Heart left ventricle (tissue), 16 donors: ENCODE measurements at regions not wholly inside any gene's neighbourhood (a gene's known extent, or its start where the extent isn't known, plus 50 kb on each side); places are given as distances from the start of the nearest gene placed in this dataset.
"Not testable (repeated sequence)": the region's sequence is repeated elsewhere in the genome, so short reads cannot be mapped to it uniquely, and the experiment has no call there.

Experiments used
- ATAC-seq, 4 donors: fragments of 200-7000 bp; cut with Tn5 transposase; one replicate each; pipeline ENCODE4 v1.9.1; 2020 to 2022; ENCODE audit warnings: moderate library complexity in 4 of 4, mild to moderate bottlenecking in 3 of 4, moderate number of reproducible peaks in 1 of 4
- DNase-seq, 5 donors: peaks; one replicate each; pipeline ENCODE4 v3.0.0-alpha.2; 2020
- H3K27ac ChIP-seq, 12 donors: fragments of 200-600 bp; sonication (generic) in 4 of 12; one replicate each; pipeline versions ENCODE4 v1.5.0 to v1.8.0; 2016 to 2022; ENCODE audit warnings: mild to moderate bottlenecking in 2 of 12
- H3K27me3 ChIP-seq, 9 donors: fragments of 200-600 bp; sonication (generic) in 2 of 9; one replicate each; pipeline versions ENCODE4 v1.5.1 to v1.8.0; 2016 to 2022; ENCODE audit warnings: mild to moderate bottlenecking in 3 of 9
- H3K36me3 ChIP-seq, 9 donors: fragments of 200-600 bp; sonication (generic) in 2 of 9; one replicate each; pipeline versions ENCODE4 v1.5.0 to v1.8.0; 2018 to 2022; ENCODE audit warnings: mild to moderate bottlenecking in 2 of 9
- H3K4me1 ChIP-seq, 12 donors: fragments of 200-600 bp; sonication (generic) in 4 of 12; one replicate each; pipeline versions ENCODE4 v1.5.0 to v1.8.0; 2016 to 2022; ENCODE audit warnings: mild to moderate bottlenecking in 3 of 12
- H3K4me3 ChIP-seq, 12 donors: fragments of 200-600 bp; sonication (generic) in 4 of 12; one replicate each; pipeline versions ENCODE4 v1.5.0 to v1.8.0; 2017 to 2022; ENCODE audit warnings: mild to moderate bottlenecking in 9 of 12, moderate library complexity in 4 of 12
- H3K9me3 ChIP-seq, 12 donors: fragments of 200-600 bp; sonication (generic) in 4 of 12; one replicate each; pipeline versions ENCODE4 v1.5.0 to v1.8.0; 2016 to 2022; ENCODE audit warnings: mild to moderate bottlenecking in 1 of 12
- POLR2A ChIP-seq, 2 donors: fragments of 450-650 bp; IDR thresholded peaks; one replicate each; pipeline ENCODE4 v1.6.1; 2017; ENCODE audit warnings: antibody characterized with exemption in 2 of 2, mild to moderate bottlenecking in 2 of 2, moderate library complexity in 2 of 2
- WGBS, 4 donors: extraction: QIAGEN DNeasy Blood & Tissue Kit in 2 of 4; methylation state at CpG; one replicate each; pipeline versions ENCODE4 v1.1.5 to v1.1.7; 2013 to 2018; 5-methylcytosine and 5-hydroxymethylcytosine counted together
- intact Hi-C, 10 donors: fragments of 100-400 bp; cut with DNase I; formaldehyde crosslinking; loops; one replicate each; pipeline versions ENCODE4 v1.11.1 to v1.14.2; 2022
- TF ChIP-seq, protein P1 (sequence below), 12 donors: fragments of 200-600 bp; sonication (generic) in 4 of 12; IDR thresholded peaks; one replicate each; pipeline versions ENCODE4 v1.5.0 to v1.8.0; 2018 to 2022; ENCODE audit warnings: antibody characterized with exemption in 12 of 12, mild to moderate bottlenecking in 5 of 12
- donor health status: ischemic (EF 13 %, LVEDD 7.1; RV severe dilation, severe dysfunction).
- donor health status: healthy with polysubstance abuse.
- donor health status: DM: no; HTN: yes; CAD: no.
- donor health status: DM: no; HTN: no; CAD: no.
- donor health status: ischemic (EF 25% LVEDD 6.9; RV normal size, moderate dysfunction).
- donor health status: ischemic (EF 25% LVEDD 5.7; RV mildly dilated, moderate dysfunction).
- donor health status: healthy.
- donor health status: DM: yes; HTN: yes; CAD: no.
- donor health status: ischemic (EF 35%, LVEDD 5.7; RV mildly dilated, moderate dysfunction).
- donor health status: nonischemic (EF 11% LVEDD 7.7; RV severe dilation, severe dysfunction).
- donor health status: DM: yes; HTN: yes; CAD: no.
- donor health status: PGD.
- donor health status: ischemic (EF 29% LVEDD 5.4; RV normal size, mild dysfunction).
- donor health status: nonischemic (EF 23%, LVEDD 6.1; RV moderate dilation, normal function).

DNA sequence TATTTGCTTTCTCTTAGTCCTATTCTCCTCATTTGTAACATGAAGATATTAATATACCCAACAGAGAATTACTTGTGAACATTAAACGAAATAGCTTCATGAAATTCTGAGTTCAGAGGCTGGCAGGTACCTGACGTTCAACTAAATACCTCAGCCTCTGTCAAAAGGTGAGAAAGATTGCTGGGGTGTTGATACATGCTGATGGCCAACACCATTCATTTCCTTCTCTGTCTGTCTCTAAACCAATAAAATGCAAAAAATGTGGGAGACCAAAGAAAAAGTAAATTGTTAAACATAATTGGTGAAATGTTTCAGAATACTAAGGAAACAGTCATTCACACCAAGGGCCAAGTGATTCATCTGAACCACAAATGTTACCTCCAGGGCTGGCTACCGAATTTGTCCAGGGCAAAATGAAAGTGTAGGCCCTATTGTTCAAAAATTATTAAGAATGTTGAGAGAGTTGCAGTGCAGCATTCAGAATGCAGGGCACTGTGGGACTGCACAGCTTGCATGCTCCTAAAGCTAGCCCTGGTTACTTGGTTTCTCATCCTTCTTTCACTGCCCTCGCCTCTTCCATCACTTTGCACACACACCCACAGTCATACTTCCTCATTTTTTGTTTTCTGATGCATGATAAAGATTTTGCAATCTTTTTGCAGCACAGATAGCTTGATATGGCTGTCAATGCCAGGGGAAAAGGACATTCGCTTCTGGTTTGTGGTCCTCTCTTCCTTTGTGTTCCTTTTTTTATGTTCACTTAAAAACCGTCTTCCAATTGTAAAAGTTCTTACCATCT is 414.3 kb upstream of the NR5A2 start:
- Histone ChIP-seq H3K27me3 (no peaks in the 10 kb centered on the region), H3K4me1 (no peaks in the 10 kb centered on the region), H3K36me3 (no peaks in the 10 kb centered on the region), H3K27ac (no peak overlapping the region), H3K9me3 (peaks cover 0 to 6% (median 0%) of the 10 kb centered on the region in 12 donors), H3K4me3 (no peak overlapping the region)
- WGBS, 4 donors, result 68 to 73% (median 70%) methylated on average over 6 of the region's 6 CpGs
- DNase-seq, result no peak
- TF ChIP-seq, protein P1, sequence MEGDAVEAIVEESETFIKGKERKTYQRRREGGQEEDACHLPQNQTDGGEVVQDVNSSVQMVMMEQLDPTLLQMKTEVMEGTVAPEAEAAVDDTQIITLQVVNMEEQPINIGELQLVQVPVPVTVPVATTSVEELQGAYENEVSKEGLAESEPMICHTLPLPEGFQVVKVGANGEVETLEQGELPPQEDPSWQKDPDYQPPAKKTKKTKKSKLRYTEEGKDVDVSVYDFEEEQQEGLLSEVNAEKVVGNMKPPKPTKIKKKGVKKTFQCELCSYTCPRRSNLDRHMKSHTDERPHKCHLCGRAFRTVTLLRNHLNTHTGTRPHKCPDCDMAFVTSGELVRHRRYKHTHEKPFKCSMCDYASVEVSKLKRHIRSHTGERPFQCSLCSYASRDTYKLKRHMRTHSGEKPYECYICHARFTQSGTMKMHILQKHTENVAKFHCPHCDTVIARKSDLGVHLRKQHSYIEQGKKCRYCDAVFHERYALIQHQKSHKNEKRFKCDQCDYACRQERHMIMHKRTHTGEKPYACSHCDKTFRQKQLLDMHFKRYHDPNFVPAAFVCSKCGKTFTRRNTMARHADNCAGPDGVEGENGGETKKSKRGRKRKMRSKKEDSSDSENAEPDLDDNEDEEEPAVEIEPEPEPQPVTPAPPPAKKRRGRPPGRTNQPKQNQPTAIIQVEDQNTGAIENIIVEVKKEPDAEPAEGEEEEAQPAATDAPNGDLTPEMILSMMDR (IDR thresholded peaks at IDR 0.05), result no peak
- TF ChIP-seq POLR2A (IDR thresholded peaks at IDR 0.05), result no peak
- ATAC-seq, result no peak
- intact Hi-C loops, result no loop called here

DNA sequence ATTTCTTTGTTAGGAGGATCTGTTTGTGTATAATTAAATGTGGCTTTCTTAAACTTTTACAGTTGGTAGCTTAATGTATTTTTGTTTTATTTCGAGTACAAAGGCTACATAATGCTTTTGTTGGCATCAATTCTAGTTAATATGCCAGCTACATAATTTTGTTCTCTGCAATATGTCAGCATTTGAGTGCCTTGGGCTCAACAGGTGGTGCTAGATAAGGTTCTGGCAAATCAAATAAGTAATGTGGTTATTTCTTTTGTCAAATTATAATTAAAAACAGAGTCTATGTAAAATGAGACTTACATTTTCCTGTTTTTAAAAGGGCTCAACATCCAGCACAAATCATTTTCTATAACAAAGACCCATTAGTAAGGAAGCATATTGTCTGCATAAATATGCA is 410.6 kb upstream of the NR5A2 start:
- DNase-seq (no peak), ATAC-seq (no peak)
- Histone ChIP-seq H3K9me3 (no peaks in the 10 kb centered on the region), H3K27ac (no peak overlapping the region), H3K27me3 (no peaks in the 10 kb centered on the region), H3K4me3 (no peak overlapping the region), H3K4me1 (no peaks in the 10 kb centered on the region), H3K36me3 (no peaks in the 10 kb centered on the region)
- intact Hi-C loops, result no loop called here
- WGBS, 4 donors, result 30 to 41% (median 38%) methylated on average over 1 of the region's 1 CpG
- no peak for TF ChIP-seq POLR2A (IDR thresholded peaks at IDR 0.05)
- TF ChIP-seq, protein P1 (IDR thresholded peaks at IDR 0.05), result no peak

DNA sequence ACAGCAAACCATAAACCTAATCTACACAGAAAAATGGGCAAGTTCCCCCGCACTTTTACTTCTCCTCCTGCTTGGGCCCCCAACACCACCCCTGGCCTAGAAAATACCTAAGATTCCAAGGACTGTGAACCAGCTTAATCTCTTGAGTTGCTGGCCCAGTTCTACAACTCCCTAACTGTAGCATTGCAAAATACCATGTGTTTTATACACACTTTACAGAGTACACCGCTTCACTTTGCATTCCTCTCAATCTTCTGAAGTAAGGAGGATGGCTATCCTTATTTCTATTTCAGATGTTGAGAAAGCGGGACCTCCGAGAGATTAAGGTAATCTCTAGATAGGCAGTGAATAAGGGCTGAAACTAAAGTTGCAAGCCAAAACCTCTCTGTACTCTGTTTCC is 408.3 kb upstream of the NR5A2 start:
- TF ChIP-seq, protein P1 (IDR thresholded peaks at IDR 0.05), result no peak
- no peak for TF ChIP-seq POLR2A (IDR thresholded peaks at IDR 0.05)
- intact Hi-C loops, result no loop called here
- Histone ChIP-seq H3K36me3 (no peaks in the 10 kb centered on the region), H3K27me3 (no peaks in the 10 kb centered on the region), H3K27ac (no peak overlapping the region), H3K9me3 (no peaks in the 10 kb centered on the region), H3K4me1 (no peaks in the 10 kb centered on the region), H3K4me3 (no peak overlapping the region)
- 68 to 82% (median 71%) methylated on average over 4 of the region's 4 CpGs for WGBS, 4 donors
- ATAC-seq, result no peak
- no peak for DNase-seq

DNA sequence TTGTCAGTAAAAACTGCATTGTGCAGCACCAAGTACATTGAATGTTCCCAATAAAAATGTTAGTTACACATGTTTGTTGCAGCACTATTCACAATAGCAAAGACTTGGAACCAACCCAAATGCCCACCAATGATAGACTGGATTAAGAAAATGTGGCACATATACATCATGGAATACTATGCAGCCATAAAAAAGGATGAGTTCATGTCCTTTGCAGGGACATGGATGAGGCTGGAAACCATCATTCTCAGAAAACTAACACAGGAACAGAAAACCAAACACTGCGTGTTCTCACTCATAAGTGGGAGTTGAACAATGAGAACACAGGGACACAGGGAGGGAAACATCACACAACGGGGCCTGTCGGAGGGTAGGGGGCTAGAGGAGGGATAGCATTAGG is 401.3 kb upstream of the NR5A2 start:
- not testable (repeated sequence) for H3K9me3 ChIP-seq, H3K4me3 ChIP-seq

DNA sequence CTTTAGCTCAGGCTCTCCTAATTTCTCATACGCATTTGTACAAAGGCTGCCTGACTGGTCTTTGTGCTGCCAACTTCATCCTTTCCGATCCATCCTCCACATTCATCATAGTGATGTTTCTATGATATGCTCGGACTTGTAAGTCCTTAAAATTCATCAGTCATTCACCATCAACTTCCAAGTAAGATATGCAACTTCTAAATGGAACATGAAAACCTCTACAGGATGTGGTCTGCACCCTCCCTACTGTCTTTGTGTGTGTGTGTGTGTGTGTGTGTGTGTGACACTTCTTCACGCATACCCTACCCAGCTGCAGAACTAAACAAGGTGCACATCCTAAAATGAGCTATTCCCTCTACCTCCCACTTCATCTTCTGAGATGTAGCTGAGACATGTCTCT is 397.9 kb upstream of the NR5A2 start:
- no peak overlapping the region for H3K4me3 ChIP-seq
- 71 to 87% (median 83%) methylated on average over 4 of the region's 4 CpGs for WGBS, 4 donors
- TF ChIP-seq, protein P1 (IDR thresholded peaks at IDR 0.05), result no peak
- no peak for TF ChIP-seq POLR2A (IDR thresholded peaks at IDR 0.05)
- H3K27ac ChIP-seq, result no peak overlapping the region
- intact Hi-C loops, result no loop called here
- H3K4me1 ChIP-seq, result no peaks in the 10 kb centered on the region
- DNase-seq (no peak), ATAC-seq (no peak)
- no peaks in the 10 kb centered on the region for H3K36me3 ChIP-seq
- H3K9me3 ChIP-seq, result peaks cover 0 to 11% (median 0%) of the 10 kb centered on the region in 12 donors
- no peaks in the 10 kb centered on the region for H3K27me3 ChIP-seq

More for the DNA sequence above, 401.3 kb upstream of the NR5A2 start:
- ATAC-seq, H3K4me1 ChIP-seq, H3K27ac ChIP-seq, intact Hi-C loops, H3K27me3 ChIP-seq, H3K36me3 ChIP-seq, DNase-seq: not testable (repeated sequence)
- 83 to 97% (median 90%) methylated on average over 3 of the region's 3 CpGs for WGBS, 4 donors
